Endothelial cell of umbilical vein (primary cell): ENCODE measurements at regions not wholly inside any gene's neighbourhood (a gene's known extent, or its start where the extent isn't known, plus 50 kb on each side); places are given as distances from the start of the nearest gene placed in this dataset.

Source experiments
- CTCF ChIP-seq, 2 donors: IDR thresholded peaks; 1 replicate in 1 of 2; 2 replicates in 1 of 2; pipeline ENCODE4 v1.5.1; 2011; ENCODE audit warnings: low read length in 2 of 2, mild to moderate bottlenecking in 2 of 2, moderate library complexity in 2 of 2, control low read depth in 1 of 2, inconsistent platforms in 1 of 2, low read depth in 1 of 2; ENCODE audit not compliant: insufficient read depth in 1 of 2; ENCODE audit errors: extremely low read depth in 1 of 2
- EZH2 ChIP-seq: IDR thresholded peaks from 2 replicates; pipeline ENCODE4 v1.6.1; 2012; ENCODE audit warnings: borderline replicate concordance, low read depth, mild to moderate bottlenecking, moderate library complexity, low read length, inconsistent platforms; ENCODE audit not compliant: severe bottlenecking
- FOS ChIP-seq: IDR thresholded peaks from 2 replicates; pipeline ENCODE4 v1.6.1; 2011; ENCODE audit warnings: mild to moderate bottlenecking, low read length, moderate library complexity, borderline replicate concordance; ENCODE audit not compliant: insufficient read depth
- GATA2 ChIP-seq: IDR thresholded peaks from 2 replicates; pipeline ENCODE4 v1.7.0; 2011; ENCODE audit warnings: low read depth, mild to moderate bottlenecking, moderate library complexity, mixed read lengths, low read length; ENCODE audit not compliant: insufficient read length, insufficient read depth
- JUN ChIP-seq: IDR thresholded peaks from 2 replicates; pipeline ENCODE4 v1.6.1; 2011; ENCODE audit warnings: borderline replicate concordance, low read depth; ENCODE audit not compliant: insufficient read length, insufficient read depth
- MAX ChIP-seq: IDR thresholded peaks from 2 replicates; pipeline ENCODE4 v1.6.1; 2011; ENCODE audit not compliant: insufficient read depth, insufficient read length
- MYC ChIP-seq: IDR thresholded peaks from one replicate; pipeline ENCODE4 v1.6.1; 2011; ENCODE audit warnings: mild to moderate bottlenecking, low read depth, low read length
- POLR2A ChIP-seq: IDR thresholded peaks from 2 replicates; pipeline ENCODE4 v1.6.1; 2012; ENCODE audit warnings: low read depth, mild to moderate bottlenecking, control low read depth, low read length
- POLR2AphosphoS5 ChIP-seq: IDR thresholded peaks from 2 replicates; pipeline ENCODE4 v1.6.1; 2012; ENCODE audit warnings: low read depth, mild to moderate bottlenecking, control low read depth, low read length, moderate library complexity; ENCODE audit not compliant: insufficient read depth

- TF ChIP-seq POLR2AphosphoS5 = no peak
- TF ChIP-seq CTCF (IDR thresholded peaks at IDR 0.05; ENCODE audit: extremely low read depth in 1 of 2, insufficient read depth in 1 of 2, low read depth in 1 of 2, low read length in 2 of 2) = no peak
- no peak for TF ChIP-seq MAX
- no peak for TF ChIP-seq EZH2
- TF ChIP-seq POLR2A = no peak
- no peak for TF ChIP-seq MYC
- no peak for TF ChIP-seq JUN
- no peak for TF ChIP-seq GATA2
- TF ChIP-seq FOS = no peak
Measured at GRCh38 chr1:213444224-213444623, 393.2 kb downstream of the RPS6KC1 start.
